Urothelium cell line (cell line): ENCODE measurements at regions not wholly inside any gene's neighbourhood (a gene's known extent, or its start where the extent isn't known, plus 50 kb on each side); places are given as distances from the start of the nearest gene placed in this dataset.

Source experiments
- DNase-seq: peaks from one replicate; pipeline ENCODE4 v3.0.0; 2011; ENCODE audit warnings: low spot score, mixed read lengths
- FAIRE-seq: peaks from 2 replicates; lab custom pipeline; 2011; peaks lifted over from hg19 to GRCh38; lab: Jason Lieb, UNC

GRCh38 chr2:236317938-236318396 is 53.8 kb upstream of the ASB18 start:
- no peak for DNase-seq
- FAIRE-seq = no peak

GRCh38 chr2:236318401-236318800 is 54.2 kb upstream of the ASB18 start:
- FAIRE-seq (peak; percentile 78), DNase-seq (no peak)

- DNase-seq (no peak), FAIRE-seq (no peak)
Observed at GRCh38 chr2:236319036-236319435, 54.8 kb upstream of the ASB18 start.

- no peak for FAIRE-seq
Observed at GRCh38 chr2:236321415-236321814, 57.2 kb upstream of the ASB18 start.

GRCh38 chr2:236333417-236334121 is 69.4 kb upstream of the ASB18 start:
- DNase-seq = no peak
- peak; percentile 35 for FAIRE-seq

More at GRCh38 chr2:236321415-236321814, 57.2 kb upstream of the ASB18 start:
- DNase-seq = no peak

GRCh38 chr2:236334122-236334876 is 70.1 kb upstream of the ASB18 start:
- DNase-seq (no peak), FAIRE-seq (no peak)

- FAIRE-seq = no peak
- no peak for DNase-seq
Observed at GRCh38 chr2:236335696-236336574, 71.7 kb upstream of the ASB18 start.

GRCh38 chr2:236336575-236337464 is 72.6 kb upstream of the ASB18 start:
- DNase-seq (no peak), FAIRE-seq (no peak)

- no peak for FAIRE-seq
Observed at GRCh38 chr2:236337465-236338325, 73.5 kb upstream of the ASB18 start.

GRCh38 chr2:236338495-236339184 is 74.4 kb upstream of the ASB18 start:
- no peak for FAIRE-seq
- no peak for DNase-seq

More at GRCh38 chr2:236337465-236338325, 73.5 kb upstream of the ASB18 start:
- no peak for DNase-seq

GRCh38 chr2:236340251-236340650 is 76.0 kb upstream of the ASB18 start:
- DNase-seq (no peak), FAIRE-seq (no peak)

GRCh38 chr2:236341067-236341466 is 76.9 kb upstream of the ASB18 start:
- no peak for DNase-seq
- FAIRE-seq = no peak

- DNase-seq (no peak), FAIRE-seq (no peak)
Observed at GRCh38 chr2:236341721-236342120, 77.5 kb upstream of the ASB18 start.

- FAIRE-seq (no peak), DNase-seq (no peak)
Observed at GRCh38 chr2:236342507-236342906, 78.3 kb upstream of the ASB18 start.

- no peak for FAIRE-seq
- no peak for DNase-seq
Observed at GRCh38 chr2:236342951-236343350, 78.7 kb upstream of the ASB18 start.

GRCh38 chr2:236343400-236344161 is 79.4 kb upstream of the ASB18 start:
- DNase-seq (peak; percentile 66), FAIRE-seq (no peak)

GRCh38 chr2:236344446-236344845 is 80.2 kb upstream of the ASB18 start:
- DNase-seq (no peak), FAIRE-seq (no peak)
